DMS79 treated with DMSO at 0.1 percent for 48 hours (cell line): ENCODE measurements at regions not wholly inside any gene's neighbourhood (a gene's known extent, or its start where the extent isn't known, plus 50 kb on each side); places are given as distances from the start of the nearest gene placed in this dataset.

Source experiments
- DNase-seq: peaks from one replicate; lab custom pipeline; 2025; lab: John Stamatoyannopoulos, UW

- no peak for DNase-seq
Measured at GRCh38 chr12:68559246-68559645, 51.5 kb upstream of the RAP1B start.

- no peak for DNase-seq
Measured at GRCh38 chr12:68559984-68560850, 50.5 kb upstream of the RAP1B start.

- no peak for DNase-seq
Measured at GRCh38 chr12:68560851-68561422, 49.8 kb upstream of the RAP1B start.
